HCT116 (cell line): ENCODE measurements at regions not wholly inside any gene's neighbourhood (a gene's known extent, or its start where the extent isn't known, plus 50 kb on each side); places are given as distances from the start of the nearest gene placed in this dataset.

Source experiments
- ATAC-seq: fragments of 200-7000 bp; cut with Tn5 transposase; 2 replicates; pipeline ENCODE4 v1.9.1; 2020; ENCODE audit warnings: mild to moderate bottlenecking, moderate library complexity
- BruUV-seq: library from RNA; stranded (reverse); fragments of 400-500 nt; replicated peaks from 2 replicates; lab custom pipeline; 2021; lab: Mats Ljungman, UMichigan
- CTCF ChIA-PET: fragments of 300-600 bp; sonication (Branson Sonifier 250); formaldehyde crosslinking; loops from one replicate; lab custom pipeline; 2021; ENCODE audit warnings: antibody characterized with exemption; lab: Charles Lee
- POLR2A ChIA-PET: fragments of 300-600, 350-600 bp; sonication (Branson Sonifier 250); formaldehyde crosslinking; loops from one replicate; lab custom pipeline; 2021; ENCODE audit warnings: antibody characterized with exemption; lab: Charles Lee
- RAD21 ChIA-PET, 2 experiments: fragments of 300-600 bp; sonication (Branson Sonifier 250); formaldehyde crosslinking; loops; one replicate each; lab custom pipeline; 2023; ENCODE audit warnings: low total read pairs in 2 of 2; ENCODE audit not compliant: uncharacterized antibody in 2 of 2, unreplicated experiment in 2 of 2, low non-redundant PET in 1 of 2; lab: Charles Lee
- DNase-seq: peaks from one replicate; pipeline ENCODE4 v3.0.0-alpha.2; 2010; ENCODE audit warnings: low read depth, low spot score
- H2AFZ ChIP-seq: fragments of 200-600 bp; shearing (Covaris generic), sonication (generic); 2 replicates; pipeline ENCODE4 v1.6.1; 2017; ENCODE audit warnings: low read depth, mixed run types, mixed read lengths, antibody characterized with exemption, low read length; ENCODE audit not compliant: poor library complexity, severe bottlenecking
- H3K27ac ChIP-seq: 2 replicates; pipeline ENCODE4 v1.5.1; 2012; ENCODE audit warnings: low read depth, low read length
- H3K27me3 ChIP-seq: fragments of 200-600 bp; sonication (generic); 2 replicates; pipeline ENCODE4 v1.6.1; 2016; ENCODE audit warnings: mixed run types, low read length, mixed read lengths; ENCODE audit not compliant: insufficient read depth
- H3K36me3 ChIP-seq, 2 experiments: fragments of 200-500 bp in 1 of 2; fragments of 200-600 bp in 1 of 2; sonication (Bioruptor generic) in 1 of 2; sonication (generic) in 1 of 2; 2 replicates each; pipeline versions ENCODE4 v1.5.1 to v1.6.1; 2014 to 2016; ENCODE audit warnings: low read length in 2 of 2, inconsistent platforms in 1 of 2, mixed read lengths in 1 of 2, mixed run types in 1 of 2; ENCODE audit not compliant: insufficient read depth in 2 of 2, control insufficient read depth in 1 of 2
- H3K4me1 ChIP-seq, 2 experiments: fragments of 200-600 bp in 1 of 2; sonication (generic) in 1 of 2; 2 replicates each; pipeline versions ENCODE4 v1.5.1 to v1.6.1; 2012 to 2017; ENCODE audit warnings: low read length in 2 of 2, inconsistent platforms in 1 of 2, mild to moderate bottlenecking in 1 of 2, mixed read lengths in 1 of 2, mixed run types in 1 of 2, moderate library complexity in 1 of 2; ENCODE audit not compliant: insufficient read depth in 2 of 2, control insufficient read depth in 1 of 2
- H3K4me2 ChIP-seq: fragments of 200-600 bp; sonication (generic); 2 replicates; pipeline ENCODE4 v1.6.1; 2017; ENCODE audit warnings: mixed run types, low read length, mixed read lengths
- H3K4me3 ChIP-seq, 2 experiments: fragments of 200-600 bp in 1 of 2; sonication (generic) in 1 of 2; replicated peaks in 1 of 2; 2 replicates each; pipeline ENCODE4 v1.5.1; 2011 to 2016; ENCODE audit warnings: low read length in 2 of 2, control low read depth in 1 of 2, low read depth in 1 of 2, mild to moderate bottlenecking in 1 of 2, mixed read lengths in 1 of 2, mixed run types in 1 of 2
- H3K79me2 ChIP-seq: fragments of 200-600 bp; sonication (generic); 2 replicates; pipeline ENCODE4 v1.6.1; 2017; ENCODE audit warnings: mild to moderate bottlenecking, mixed run types, low read length, moderate library complexity, mixed read lengths; ENCODE audit not compliant: insufficient read depth
- H3K9ac ChIP-seq: fragments of 200-600 bp; sonication (generic); 2 replicates; pipeline ENCODE4 v1.6.1; 2016; ENCODE audit warnings: low read length, mixed read lengths
- H3K9me2 ChIP-seq: fragments of 200-600 bp; sonication (generic), shearing (Covaris generic); 2 replicates; pipeline ENCODE4 v1.6.1; 2017; ENCODE audit warnings: mixed run types, mild to moderate bottlenecking, moderate library complexity; ENCODE audit not compliant: insufficient read depth
- H3K9me3 ChIP-seq, 2 experiments: fragments of 200-500 bp in 1 of 2; fragments of 200-600 bp in 1 of 2; sonication (Bioruptor generic) in 1 of 2; sonication (generic) in 1 of 2; 2 replicates each; pipeline ENCODE4 v1.6.1; 2014 to 2017; ENCODE audit warnings: low read length in 2 of 2, mixed read lengths in 2 of 2, inconsistent platforms in 1 of 2, low read depth in 1 of 2, mild to moderate bottlenecking in 1 of 2, mixed run types in 1 of 2, moderate library complexity in 1 of 2; ENCODE audit not compliant: control insufficient read depth in 1 of 2, insufficient read depth in 1 of 2
- H4K20me1 ChIP-seq: fragments of 200-600 bp; sonication (generic), shearing (Covaris generic); 2 replicates; pipeline ENCODE4 v1.6.1; 2017; ENCODE audit warnings: mixed run types, mild to moderate bottlenecking, moderate library complexity; ENCODE audit not compliant: insufficient read depth
- CBX3 ChIP-seq: IDR thresholded peaks from 2 replicates; pipeline ENCODE4 v1.6.1; 2012; ENCODE audit warnings: low read depth
- CTCF ChIP-seq, 3 experiments: fragments of 200-600 bp in 1 of 3; sonication (generic) in 1 of 3; IDR thresholded peaks in 2 of 3; conservative IDR thresholded peaks in 1 of 3; 2 replicates each; pipeline ENCODE4 v1.5.1; 2012 to 2017; ENCODE audit warnings: low read depth in 2 of 3, low read length in 2 of 3, antibody characterized with exemption in 1 of 3, borderline replicate concordance in 1 of 3, control low read depth in 1 of 3, mild to moderate bottlenecking in 1 of 3, mixed read lengths in 1 of 3, mixed run types in 1 of 3, moderate library complexity in 1 of 3; ENCODE audit not compliant: insufficient read depth in 1 of 3
- EGR1 ChIP-seq: IDR thresholded peaks from 2 replicates; pipeline ENCODE4 v1.6.1; 2012; ENCODE audit warnings: low read depth
- ELF1 ChIP-seq: IDR thresholded peaks from 2 replicates; pipeline ENCODE4 v1.6.1; 2012; ENCODE audit warnings: low read depth, borderline replicate concordance
- EZH2 ChIP-seq: fragments of 200-600 bp; sonication (generic); IDR thresholded peaks from 2 replicates; pipeline ENCODE4 v1.6.1; 2017; ENCODE audit warnings: antibody characterized with exemption, mixed run types
- EZH2phosphoT487 ChIP-seq: fragments of 200-600 bp; IDR thresholded peaks from 2 replicates; pipeline ENCODE4 v1.6.1; 2018; ENCODE audit warnings: antibody characterized with exemption, borderline replicate concordance
- FOSL1 ChIP-seq: IDR thresholded peaks from 2 replicates; pipeline ENCODE4 v1.6.1; 2012; ENCODE audit warnings: low read depth
- MAX ChIP-seq: IDR thresholded peaks from 2 replicates; pipeline ENCODE4 v1.6.1; 2012
- POLR2A ChIP-seq: IDR thresholded peaks from 2 replicates; pipeline ENCODE4 v1.7.0; 2011; ENCODE audit warnings: borderline replicate concordance; ENCODE audit not compliant: insufficient read depth, insufficient read length; ENCODE audit errors: extremely low read depth
- POLR2AphosphoS5 ChIP-seq: IDR thresholded peaks from 2 replicates; pipeline ENCODE4 v1.6.1; 2011; ENCODE audit warnings: mild to moderate bottlenecking, low read depth, low read length, moderate library complexity
- RAD21 ChIP-seq: IDR thresholded peaks from 2 replicates; pipeline ENCODE4 v1.6.1; 2012; ENCODE audit warnings: low read depth, mild to moderate bottlenecking
- SIN3A ChIP-seq: IDR thresholded peaks from 2 replicates; pipeline ENCODE4 v1.6.1; 2012; ENCODE audit warnings: low read depth
- SP1 ChIP-seq: IDR thresholded peaks from 2 replicates; pipeline ENCODE4 v1.6.1; 2012; ENCODE audit warnings: low read depth
- SRF ChIP-seq: IDR thresholded peaks from 2 replicates; pipeline ENCODE4 v1.6.1; 2012; ENCODE audit warnings: low read depth
- TCF7L2 ChIP-seq: IDR thresholded peaks from 2 replicates; pipeline ENCODE4 v1.7.0; 2011; ENCODE audit warnings: borderline replicate concordance, inconsistent platforms; ENCODE audit not compliant: insufficient read depth, insufficient read length; ENCODE audit errors: extremely low read depth
- YY1 ChIP-seq: IDR thresholded peaks from 2 replicates; pipeline ENCODE4 v1.6.1; 2011; ENCODE audit warnings: low read length, low read depth, moderate library complexity, mild to moderate bottlenecking; ENCODE audit not compliant: insufficient replicate concordance; ENCODE audit errors: extremely low read depth
- ZFX ChIP-seq: fragments of 450-650 bp; IDR thresholded peaks from 2 replicates; pipeline ENCODE4 v1.6.1; 2017
- intact Hi-C: fragments of 100-400 bp; cut with micrococcal nuclease; formaldehyde crosslinking; loops from 2 replicates; pipeline ENCODE4 v1.10.0; 2022
- TF ChIP-seq, protein P1 (sequence below): IDR thresholded peaks from 2 replicates; pipeline ENCODE4 v1.6.1; 2011; ENCODE audit warnings: mild to moderate bottlenecking, low read length, moderate library complexity; ENCODE audit not compliant: insufficient replicate concordance; ENCODE audit errors: extremely low read depth

- no TSS peak for BruUV-seq
- no peak for DNase-seq
These were observed 731.1 kb downstream of the ZWINT start for GRCh38 chr10:55629793-55630490.

More at GRCh38 chr10:55629793-55630490, 731.1 kb downstream of the ZWINT start:
- RAD21 ChIA-PET = no interaction called here
- no peak for ATAC-seq
- Histone ChIP-seq H3K4me3 (no peak overlapping the region), H2AFZ (no peak overlapping the region), H3K27me3 (no peaks in the 10 kb centered on the region), H3K36me3 (no peaks in the 10 kb centered on the region), H3K4me2 (no peak overlapping the region), H3K9me2 (no peaks in the 10 kb centered on the region), H3K9ac (no peak overlapping the region), H3K27ac (no peak overlapping the region), H3K9me3 (peaks cover 4% of the 10 kb centered on the region in 2 experiments; a peak in 1 of 4 replicates), H3K79me2 (no peaks in the 10 kb centered on the region), H4K20me1 (no peaks in the 10 kb centered on the region), H3K4me1 (no peaks in the 10 kb centered on the region)
- CTCF ChIA-PET = no interaction called here
- TF ChIP-seq, protein P1, sequence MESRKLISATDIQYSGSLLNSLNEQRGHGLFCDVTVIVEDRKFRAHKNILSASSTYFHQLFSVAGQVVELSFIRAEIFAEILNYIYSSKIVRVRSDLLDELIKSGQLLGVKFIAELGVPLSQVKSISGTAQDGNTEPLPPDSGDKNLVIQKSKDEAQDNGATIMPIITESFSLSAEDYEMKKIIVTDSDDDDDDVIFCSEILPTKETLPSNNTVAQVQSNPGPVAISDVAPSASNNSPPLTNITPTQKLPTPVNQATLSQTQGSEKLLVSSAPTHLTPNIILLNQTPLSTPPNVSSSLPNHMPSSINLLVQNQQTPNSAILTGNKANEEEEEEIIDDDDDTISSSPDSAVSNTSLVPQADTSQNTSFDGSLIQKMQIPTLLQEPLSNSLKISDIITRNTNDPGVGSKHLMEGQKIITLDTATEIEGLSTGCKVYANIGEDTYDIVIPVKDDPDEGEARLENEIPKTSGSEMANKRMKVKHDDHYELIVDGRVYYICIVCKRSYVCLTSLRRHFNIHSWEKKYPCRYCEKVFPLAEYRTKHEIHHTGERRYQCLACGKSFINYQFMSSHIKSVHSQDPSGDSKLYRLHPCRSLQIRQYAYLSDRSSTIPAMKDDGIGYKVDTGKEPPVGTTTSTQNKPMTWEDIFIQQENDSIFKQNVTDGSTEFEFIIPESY = no peak
- no peak for TF ChIP-seq SIN3A
- TF ChIP-seq EZH2phosphoT487 = no peak
- TF ChIP-seq TCF7L2 = no peak
- TF ChIP-seq POLR2AphosphoS5 = no peak
- TF ChIP-seq ELF1 = no peak
- no peak for TF ChIP-seq RAD21
- TF ChIP-seq POLR2A = no peak
- TF ChIP-seq SP1 = no peak
- no peak for TF ChIP-seq CBX3
- TF ChIP-seq EZH2 = no peak
- TF ChIP-seq YY1 = no peak
- no peak for TF ChIP-seq CTCF (IDR thresholded peaks at IDR 0.05 in 2 of 3, conservative IDR thresholded peaks at IDR 0.05 in 1 of 3; ENCODE audit: borderline replicate concordance in 1 of 3, insufficient read depth in 1 of 3, low read depth in 2 of 3, low read length in 2 of 3)
- no peak for TF ChIP-seq SRF
- no peak for TF ChIP-seq ZFX
- TF ChIP-seq EGR1 = no peak
- no peak for TF ChIP-seq MAX
- TF ChIP-seq FOSL1 = no peak
- POLR2A ChIA-PET = no interaction called here
- intact Hi-C loops = no loop called here
